Gastroesophageal sphincter (tissue), 4 donors: ENCODE measurements at regions not wholly inside any gene's neighbourhood (a gene's known extent, or its start where the extent isn't known, plus 50 kb on each side); places are given as distances from the start of the nearest gene placed in this dataset.

ENCODE experiments used
- ATAC-seq: fragments of 150-250 bp; one replicate; pipeline ENCODE4 v1.9.1; 2016; ENCODE audit warnings: mild to moderate bottlenecking, moderate library complexity
- H3K27ac ChIP-seq, 4 donors: fragments of 200-600 bp; sonication (generic) in 3 of 4; 1 replicate in 3 of 4; 2 replicates in 1 of 4; pipeline ENCODE4 v1.5.1; 2016 to 2019
- H3K27me3 ChIP-seq: fragments of 200-600 bp; sonication (generic); one replicate; pipeline ENCODE4 v1.5.1; 2019
- H3K36me3 ChIP-seq, 2 donors: fragments of 200-600 bp; sonication (generic); one replicate each; pipeline ENCODE4 v1.5.1; 2019; ENCODE audit warnings: control low read depth in 1 of 2
- H3K4me1 ChIP-seq, 3 donors: fragments of 200-600 bp; sonication (generic); 1 replicate in 2 of 3; 2 replicates in 1 of 3; pipeline ENCODE4 v1.5.1; 2016 to 2019; ENCODE audit warnings: control low read depth in 2 of 3
- H3K4me3 ChIP-seq, 2 donors: fragments of 200-600 bp; sonication (generic); one replicate each; pipeline ENCODE4 v1.5.1; 2019; ENCODE audit warnings: mild to moderate bottlenecking in 1 of 2, moderate library complexity in 1 of 2
- H3K9me3 ChIP-seq, 3 donors: fragments of 200-600 bp; sonication (generic); one replicate each; pipeline ENCODE4 v1.5.1; 2017 to 2019; ENCODE audit warnings: control low read depth in 2 of 3
- CTCF ChIP-seq, 4 experiments: fragments of 200-600 bp in 2 of 4; fragments of 450-650 bp in 2 of 4; sonication (generic) in 1 of 4; IDR thresholded peaks; one replicate each; pipeline ENCODE4 v1.5.1; 2017 to 2019; ENCODE audit warnings: antibody characterized with exemption in 4 of 4, mild to moderate bottlenecking in 2 of 4, moderate library complexity in 2 of 4
- EP300 ChIP-seq: sonication (generic); formaldehyde crosslinking; IDR thresholded peaks from one replicate; pipeline ENCODE4 v1.6.1; 2017; ENCODE audit warnings: antibody characterized with exemption, mild to moderate bottlenecking
- POLR2A ChIP-seq, 2 donors: fragments of 450-650 bp; IDR thresholded peaks; one replicate each; pipeline ENCODE4 v1.6.1; 2017; ENCODE audit warnings: antibody characterized with exemption in 2 of 2, mild to moderate bottlenecking in 2 of 2, moderate library complexity in 1 of 2
- POLR2AphosphoS5 ChIP-seq: sonication (generic); formaldehyde crosslinking; IDR thresholded peaks from one replicate; pipeline ENCODE4 v1.6.1; 2017; ENCODE audit warnings: antibody characterized with exemption
- WGBS, 2 donors: methylation state at CpG; one replicate each; pipeline ENCODE4 v1.1.5; 2018; ENCODE audit warnings: low coverage in 1 of 2; 5-methylcytosine and 5-hydroxymethylcytosine counted together

DNA sequence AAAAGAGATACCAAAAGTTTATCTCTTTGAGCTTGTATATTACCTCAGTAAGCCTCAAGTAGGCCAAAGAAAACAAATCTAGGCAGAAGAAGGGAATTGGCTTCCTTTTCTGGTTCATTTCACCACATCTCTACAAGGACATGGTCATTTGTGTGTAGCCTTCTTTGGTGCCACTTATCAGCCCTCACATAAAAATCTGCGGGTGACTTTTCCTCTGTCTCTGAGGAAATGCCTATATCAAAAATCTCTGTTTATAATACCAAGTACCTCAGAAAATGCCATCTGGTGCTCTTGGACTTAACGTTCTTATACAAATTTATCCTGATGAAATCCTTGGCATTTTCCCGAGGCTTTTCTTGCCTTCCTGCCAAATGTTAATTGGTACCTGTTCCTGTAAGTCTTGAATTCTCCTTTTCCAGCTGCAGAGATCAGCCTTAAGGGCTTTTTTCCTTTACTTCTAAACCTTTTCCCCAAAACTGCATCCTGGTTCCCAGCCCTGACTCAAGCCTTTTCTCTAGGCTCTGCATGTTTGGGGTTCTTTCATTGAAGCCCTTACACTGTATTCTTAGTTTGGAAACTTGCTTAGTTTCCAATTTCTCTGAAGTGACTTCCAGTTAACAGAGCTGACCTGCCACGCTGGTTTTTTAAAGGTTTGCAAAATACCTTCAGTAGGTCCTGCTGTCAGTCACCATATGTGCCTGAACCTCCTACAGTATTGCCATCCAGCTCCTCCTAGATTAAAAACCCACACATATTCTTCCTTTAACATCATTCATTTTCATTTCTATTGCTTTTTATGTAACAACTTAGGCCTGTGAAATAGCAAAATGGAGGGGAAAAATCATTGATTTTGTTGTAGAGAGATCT is 191.2 kb upstream of the PREP start:
- Histone ChIP-seq H3K9me3 (no peaks in the 10 kb centered on the region), H3K36me3 (no peaks in the 10 kb centered on the region), H3K27me3 (no peaks in the 10 kb centered on the region), H3K4me1 (peaks cover 8 to 46% (median 28%) of the 10 kb centered on the region in 3 donors), H3K4me3 (no peak overlapping the region), H3K27ac (peak overlapping the region in 3 of 4 donors; percentile 62 to 68 (median 67))
- WGBS, 2 donors, result 28 to 37% methylated on average over 2 to 4 of the region's 4 CpGs
- no peak for TF ChIP-seq CTCF (IDR thresholded peaks at IDR 0.05)
- TF ChIP-seq POLR2AphosphoS5, result peak; percentile 64
- no peak for ATAC-seq

DNA sequence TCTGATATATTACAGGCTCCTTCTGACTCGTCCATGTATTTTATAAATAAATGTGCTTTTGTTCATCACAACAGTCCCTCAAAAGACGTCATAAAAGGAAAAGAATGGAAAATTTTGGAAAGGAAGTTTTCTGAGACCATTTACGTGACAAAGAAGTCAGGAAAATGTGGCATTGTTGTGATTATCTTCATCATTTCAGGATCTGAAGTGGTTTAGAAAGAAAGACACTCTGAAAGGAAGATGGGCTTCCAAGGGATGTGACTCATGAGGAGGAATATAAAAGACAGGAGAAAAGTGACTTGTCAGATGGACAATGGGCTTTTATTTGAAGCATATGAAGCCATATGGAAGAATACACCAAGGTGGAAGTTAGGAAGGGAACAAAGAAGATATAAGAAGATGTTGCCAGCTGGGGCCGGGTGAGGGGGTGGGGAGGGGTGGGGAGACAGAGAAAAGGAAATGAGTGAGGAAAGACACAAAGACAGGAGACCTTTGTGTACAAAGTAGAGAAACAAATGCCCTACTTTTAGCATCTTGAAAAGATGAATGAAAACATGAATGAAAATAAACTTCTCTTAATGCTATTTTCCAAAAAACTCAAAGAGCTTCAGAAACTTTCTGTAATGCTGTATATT is 190.3 kb upstream of the PREP start:
- TF ChIP-seq POLR2A (IDR thresholded peaks at IDR 0.05) (no peak), CTCF (IDR thresholded peaks at IDR 0.05) (no peak), EP300 (no peak), POLR2AphosphoS5 (no peak)
- Histone ChIP-seq H3K27ac (peak overlapping the region in 3 of 4 donors; percentile 62 to 68 (median 67)), H3K9me3 (no peaks in the 10 kb centered on the region), H3K4me1 (peaks cover 8 to 46% (median 28%) of the 10 kb centered on the region in 3 donors), H3K36me3 (no peaks in the 10 kb centered on the region), H3K4me3 (no peak overlapping the region), H3K27me3 (no peaks in the 10 kb centered on the region)
- ATAC-seq, result no peak
- 56 to 71% methylated on average over 4 of the region's 4 CpGs for WGBS, 2 donors

DNA sequence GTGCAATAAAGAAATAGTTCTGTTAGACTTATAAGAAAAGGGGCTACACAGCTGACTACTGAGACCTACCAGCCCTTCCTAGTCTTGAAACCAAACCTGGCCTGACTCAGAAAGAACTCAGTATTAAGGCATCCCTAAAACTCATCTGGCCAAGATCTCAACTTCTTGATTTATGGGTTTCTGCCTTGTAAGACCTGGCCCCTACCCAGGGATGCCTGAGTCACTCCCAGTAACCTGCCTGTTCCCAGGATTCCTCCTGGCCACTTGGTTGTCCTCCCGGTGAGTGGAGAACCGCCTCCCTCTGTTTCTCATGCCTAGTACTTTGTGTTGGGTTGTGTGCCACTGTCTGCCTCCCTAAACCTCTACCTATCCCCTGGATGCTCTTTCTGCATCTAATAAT is 189.4 kb upstream of the PREP start:
- Histone ChIP-seq H3K4me1 (peaks cover 8 to 46% (median 28%) of the 10 kb centered on the region in 3 donors), H3K9me3 (no peaks in the 10 kb centered on the region)

GRCh38 chr6:105591053-105591452 is 188.2 kb upstream of the PREP start:
- H3K9me3 ChIP-seq, result no peaks in the 10 kb centered on the region
- TF ChIP-seq EP300, result no peak
- H3K27me3 ChIP-seq, result no peaks in the 10 kb centered on the region
- H3K27ac ChIP-seq, result no peak overlapping the region
- ATAC-seq, result no peak
- no peak overlapping the region for H3K4me3 ChIP-seq
- peaks cover 8 to 39% (median 28%) of the 10 kb centered on the region in 3 donors for H3K4me1 ChIP-seq
- 82 to 100% methylated on average over 2 of the region's 2 CpGs for WGBS, 2 donors
- H3K36me3 ChIP-seq, result no peaks in the 10 kb centered on the region

More for the DNA sequence above, 189.4 kb upstream of the PREP start:
- ATAC-seq, result peak; percentile 46
- H3K36me3 ChIP-seq, result no peaks in the 10 kb centered on the region
- H3K4me3 ChIP-seq, result no peak overlapping the region
- no peaks in the 10 kb centered on the region for H3K27me3 ChIP-seq
- 50 to 54% methylated on average over 1 to 2 of the region's 2 CpGs for WGBS, 2 donors
- no peak for TF ChIP-seq CTCF (IDR thresholded peaks at IDR 0.05)
- peak; percentile 31 for TF ChIP-seq POLR2AphosphoS5
- H3K27ac ChIP-seq, result no peak overlapping the region

DNA sequence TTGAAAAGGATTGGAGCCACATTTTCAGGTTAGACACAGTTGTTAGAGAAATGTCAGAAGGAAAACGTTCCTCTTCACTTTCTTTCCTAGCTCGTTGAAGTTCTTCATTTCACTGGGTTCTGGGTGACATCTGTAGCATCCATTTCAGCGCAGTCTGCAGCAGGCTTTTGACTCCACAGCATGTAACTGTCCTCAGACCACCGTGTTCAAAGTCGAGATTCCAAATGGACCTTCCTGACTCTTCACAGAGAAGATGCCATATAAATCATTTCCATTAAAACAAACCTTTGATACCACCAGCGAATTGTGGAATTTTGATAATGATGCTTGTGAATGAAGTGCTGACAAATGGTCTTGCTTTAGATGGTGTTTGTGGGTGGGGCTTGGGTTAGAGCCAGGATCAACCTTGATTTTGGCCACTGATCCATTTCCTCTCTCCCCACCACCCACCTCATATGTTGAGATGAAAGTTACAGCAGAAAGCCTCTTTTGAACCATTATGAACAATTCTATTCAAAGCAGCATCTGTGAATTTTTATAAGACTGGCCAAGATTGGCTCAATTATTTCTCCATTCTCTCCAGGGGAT is 185.3 kb upstream of the PREP start:
- H3K27me3 ChIP-seq, result no peaks in the 10 kb centered on the region
- no peak overlapping the region for H3K27ac ChIP-seq
- H3K36me3 ChIP-seq, result no peaks in the 10 kb centered on the region
- TF ChIP-seq CTCF (IDR thresholded peaks at IDR 0.05) (no peak), POLR2AphosphoS5 (no peak), POLR2A (IDR thresholded peaks at IDR 0.05) (no peak), EP300 (no peak)
- no peaks in the 10 kb centered on the region for H3K9me3 ChIP-seq
- WGBS, 2 donors, result 90 to 97% methylated on average over 6 of the region's 6 CpGs
- H3K4me3 ChIP-seq, result no peak overlapping the region
- ATAC-seq, result no peak
- H3K4me1 ChIP-seq, result peaks cover 5 to 13% (median 11%) of the 10 kb centered on the region in 3 donors
